ENCODE measurements at regions not wholly inside any gene's neighbourhood (a gene's known extent, or its start where the extent isn't known, plus 50 kb on each side); places are given as distances from the start of the nearest gene placed in this dataset.

DNA sequence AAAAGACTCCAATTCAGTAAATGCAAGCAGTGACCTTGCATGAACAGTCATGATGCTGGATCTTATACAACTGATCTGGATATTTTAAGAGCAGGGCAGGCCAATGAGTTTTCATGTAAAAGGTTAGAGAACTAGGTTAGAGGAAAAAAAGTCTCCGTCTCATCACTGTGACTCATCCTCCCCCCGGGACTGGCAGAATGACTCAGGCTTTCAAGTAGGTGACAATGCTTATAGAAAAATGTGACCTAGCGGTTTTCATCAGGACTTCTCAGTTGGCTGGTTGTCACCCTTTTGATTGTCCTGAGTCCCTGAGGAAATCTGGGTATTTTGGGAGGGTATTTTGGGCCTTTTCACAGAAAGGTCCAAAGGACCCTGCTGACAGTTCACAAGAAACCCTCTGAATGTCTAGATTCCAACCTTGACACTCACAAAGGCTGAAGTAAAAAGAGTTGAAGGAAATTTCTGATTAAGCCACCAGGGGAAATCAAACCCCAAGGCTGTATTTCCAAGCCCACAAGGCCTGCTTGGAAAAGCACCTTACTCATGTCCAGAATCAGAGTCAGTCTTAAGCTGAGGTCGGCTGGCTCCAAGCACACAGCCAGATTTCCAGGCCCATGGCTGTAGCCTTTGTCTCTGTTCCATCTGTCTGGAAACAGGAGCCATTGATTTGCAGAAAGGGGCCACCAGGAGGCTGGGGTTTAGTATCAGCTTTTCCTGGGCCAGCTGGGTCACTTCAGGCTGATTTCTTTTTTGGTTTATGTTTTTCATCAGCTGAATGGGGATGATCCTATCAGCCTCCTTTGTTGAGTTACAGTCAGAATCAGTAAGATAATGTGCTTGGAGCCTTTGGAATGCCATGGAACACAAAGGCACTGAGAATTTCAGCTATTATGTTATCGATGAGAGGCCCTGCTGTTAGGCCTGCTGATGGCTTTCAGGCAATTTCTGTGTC, 226.4 kb upstream of the HABP2 start:
- peak; percentile 70 for DNase-seq (ENCODE audit: low spot score)

DNA sequence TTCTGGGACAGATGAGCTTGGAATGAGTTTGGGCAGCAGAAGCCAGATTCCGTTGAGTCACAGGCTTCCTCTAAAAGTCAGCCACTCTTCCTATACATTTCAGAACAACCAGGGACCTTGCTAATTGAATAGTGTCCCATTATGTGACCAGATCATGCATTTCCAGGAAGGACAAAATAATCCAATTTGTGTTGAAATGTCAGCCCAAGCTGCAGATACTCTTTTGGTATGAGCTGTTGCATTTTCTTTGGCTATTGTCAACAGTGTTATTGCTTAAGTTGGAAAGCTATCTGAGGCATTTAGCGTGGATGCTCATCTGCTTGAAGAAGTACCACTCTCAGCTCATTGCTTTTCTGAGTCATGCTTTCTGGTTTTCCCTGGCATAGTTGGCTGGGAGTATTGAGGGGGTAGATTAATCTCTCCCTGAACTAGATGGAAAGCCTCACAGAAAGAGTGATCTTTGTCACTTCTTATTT, 223.7 kb upstream of the HABP2 start:
- peak; percentile 41 for DNase-seq (ENCODE audit: low spot score)

DNA sequence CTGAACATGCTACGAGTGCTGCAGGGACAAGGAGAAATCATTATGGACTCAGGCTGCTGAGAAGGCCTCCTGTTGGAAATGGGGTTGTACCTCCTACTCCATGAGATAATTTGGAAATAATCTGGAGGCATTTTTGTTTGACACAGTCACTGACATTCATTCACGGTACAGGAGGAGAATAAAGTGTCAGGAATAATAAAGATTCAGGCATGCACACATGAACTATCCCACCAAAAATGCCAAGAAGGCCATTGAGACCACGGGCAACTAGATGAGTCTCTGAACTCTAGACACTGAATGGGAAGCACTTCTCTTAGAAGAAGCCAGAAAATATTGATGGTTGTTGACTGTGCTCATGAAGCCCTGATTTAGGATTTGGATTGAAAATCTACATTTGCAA, 220.9 kb upstream of the HABP2 start:
- DNase-seq (ENCODE audit: low spot score): no peak

DNA sequence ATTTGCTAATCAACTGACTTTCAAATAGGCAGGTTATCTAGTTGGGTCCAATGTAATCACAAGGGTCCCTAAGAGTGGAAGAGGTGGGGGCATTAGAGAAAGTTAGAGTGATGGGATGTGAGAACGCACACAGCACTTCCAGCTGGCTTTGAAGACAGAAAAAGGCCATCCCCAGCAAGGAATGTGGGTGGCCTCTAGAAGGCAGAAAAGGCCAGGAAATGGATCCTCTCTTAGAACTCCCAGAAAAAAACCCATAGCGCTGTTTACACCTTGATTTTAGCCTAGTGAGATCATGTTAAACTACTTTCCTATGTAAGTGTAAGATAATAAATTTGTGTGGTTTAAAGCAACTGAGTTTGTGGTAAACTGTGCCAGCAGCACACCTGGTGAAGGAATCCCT, 219.5 kb upstream of the HABP2 start:
- DNase-seq (ENCODE audit: low spot score): no peak

DNA sequence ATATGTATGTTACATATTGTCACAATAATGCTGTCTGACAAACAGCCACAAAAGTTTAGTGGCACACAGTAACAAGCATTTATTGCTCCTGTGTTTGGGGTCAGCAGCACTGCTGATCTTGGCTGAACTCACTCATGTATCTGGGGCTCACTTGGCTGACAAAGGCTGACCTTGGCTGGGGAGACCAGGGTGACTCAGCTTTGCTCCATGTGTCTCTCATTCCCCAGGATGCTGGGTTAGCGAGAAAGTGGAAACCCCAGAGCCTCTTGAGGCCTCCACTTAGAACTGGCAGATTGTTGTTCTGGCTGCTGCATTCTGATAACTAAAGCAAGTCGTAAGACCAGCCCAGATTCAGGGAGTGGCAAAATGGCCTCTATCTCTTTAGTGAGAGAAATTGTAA, 217.3 kb upstream of the HABP2 start:
- DNase-seq (ENCODE audit: low spot score): no peak

DNA sequence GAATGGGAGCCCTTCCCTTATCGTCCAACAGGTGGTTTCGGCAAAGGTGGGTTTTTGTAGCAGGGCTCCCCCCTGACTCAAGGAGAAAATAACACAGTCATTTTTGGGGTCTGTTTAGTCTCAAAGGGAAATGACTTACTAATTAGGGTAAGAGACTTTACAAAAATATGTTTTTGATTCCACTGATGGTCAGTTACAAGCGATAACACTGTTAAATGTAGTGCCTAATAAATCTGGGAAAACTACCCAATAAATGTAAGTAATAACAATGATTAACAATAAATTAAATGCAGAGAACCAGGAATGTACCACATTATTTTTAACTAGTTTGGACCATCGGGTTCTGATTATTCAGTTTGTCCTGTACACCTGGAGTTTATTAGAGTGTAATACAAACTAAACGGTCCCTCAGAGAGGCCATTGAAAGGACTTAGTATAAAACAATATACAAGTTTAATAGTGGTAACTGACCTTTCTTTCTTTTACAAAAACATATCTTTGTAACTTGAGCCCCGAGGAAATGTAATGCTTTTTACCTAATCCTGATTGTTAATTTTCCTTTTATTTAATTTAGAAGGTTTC, 216.2 kb upstream of the HABP2 start:
- DNase-seq (ENCODE audit: low spot score): no peak

DNA sequence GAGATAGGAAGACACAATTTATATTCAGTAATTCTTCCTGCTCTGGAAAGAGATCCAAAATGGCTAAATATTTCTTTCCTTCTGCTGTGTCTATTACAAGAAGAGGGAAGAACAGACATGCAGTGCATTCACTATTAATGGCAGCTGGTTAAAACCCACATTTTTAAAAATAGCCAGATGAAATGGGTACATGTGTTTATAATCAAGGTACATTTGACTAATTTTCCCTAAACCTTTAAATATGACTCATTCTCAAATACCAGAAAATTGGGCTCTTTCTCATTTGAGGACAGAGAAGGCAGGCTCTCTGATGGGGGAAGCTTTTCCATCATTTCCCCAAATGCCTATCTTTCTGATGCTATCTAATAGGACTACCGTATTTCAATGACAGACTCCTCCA, 215.7 kb upstream of the HABP2 start:
- DNase-seq (ENCODE audit: low spot score): no peak

DNA sequence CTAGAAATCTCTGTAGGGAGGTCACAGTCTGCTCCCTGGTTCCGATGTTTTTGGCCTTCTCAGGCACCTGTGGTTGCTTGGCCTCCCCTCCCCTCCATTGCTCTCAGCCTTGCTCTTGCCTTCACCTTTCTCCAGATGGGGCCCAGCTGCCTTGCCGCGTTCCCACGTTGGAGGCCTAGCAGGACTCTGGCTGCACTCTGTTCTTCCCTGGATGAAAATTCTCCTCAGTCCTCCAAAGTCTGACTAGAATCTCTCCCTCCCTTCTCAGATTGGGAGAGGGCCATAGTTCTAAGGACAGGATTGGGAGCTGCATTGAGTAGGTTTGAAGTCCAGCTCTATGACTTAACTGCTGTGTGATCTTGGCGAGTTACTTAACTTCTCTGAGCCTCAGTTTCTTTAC, 213.7 kb upstream of the HABP2 start:
- no peak for DNase-seq (ENCODE audit: low spot score)

DNA sequence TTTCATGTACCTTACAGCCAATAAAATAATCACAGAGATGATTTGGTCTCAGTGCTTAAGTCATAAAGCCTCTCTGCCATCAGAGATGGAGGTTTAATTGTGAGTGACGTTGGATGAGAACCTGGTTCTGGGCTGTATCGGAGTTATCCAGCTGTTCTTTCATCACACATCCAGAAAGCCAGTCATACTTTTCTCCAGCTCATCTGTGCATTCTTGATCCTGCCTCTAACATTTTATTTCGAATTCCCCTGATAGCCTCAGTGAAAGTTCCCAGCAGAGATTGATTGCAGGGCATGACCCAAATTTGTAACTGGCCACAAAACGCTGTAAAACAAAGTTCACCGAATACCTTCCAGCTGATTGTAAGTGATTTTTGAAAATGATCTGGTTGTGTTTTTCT, 212.6 kb upstream of the HABP2 start:
- no peak for DNase-seq (ENCODE audit: low spot score)

DNA sequence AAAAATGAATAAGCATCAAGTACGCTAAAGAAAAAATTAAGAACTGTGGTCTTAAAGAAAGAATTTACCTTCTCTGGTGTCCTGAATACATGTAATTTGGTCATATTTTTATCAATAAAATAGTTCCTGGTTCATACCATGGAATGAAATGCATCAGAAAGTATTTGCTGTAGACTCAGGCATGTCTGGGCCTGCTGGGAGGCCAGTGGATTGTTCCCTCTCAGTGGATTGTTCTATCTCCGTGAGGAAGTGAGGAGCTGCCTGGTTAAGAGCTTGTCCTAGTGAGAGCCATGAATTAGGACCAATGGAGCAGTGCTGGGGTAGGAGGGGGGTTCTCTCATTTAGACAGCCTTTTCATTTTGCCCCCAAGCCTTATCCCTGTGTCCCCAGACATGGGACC, 211.7 kb upstream of the HABP2 start:
- no peak for DNase-seq (ENCODE audit: low spot score)

DNA sequence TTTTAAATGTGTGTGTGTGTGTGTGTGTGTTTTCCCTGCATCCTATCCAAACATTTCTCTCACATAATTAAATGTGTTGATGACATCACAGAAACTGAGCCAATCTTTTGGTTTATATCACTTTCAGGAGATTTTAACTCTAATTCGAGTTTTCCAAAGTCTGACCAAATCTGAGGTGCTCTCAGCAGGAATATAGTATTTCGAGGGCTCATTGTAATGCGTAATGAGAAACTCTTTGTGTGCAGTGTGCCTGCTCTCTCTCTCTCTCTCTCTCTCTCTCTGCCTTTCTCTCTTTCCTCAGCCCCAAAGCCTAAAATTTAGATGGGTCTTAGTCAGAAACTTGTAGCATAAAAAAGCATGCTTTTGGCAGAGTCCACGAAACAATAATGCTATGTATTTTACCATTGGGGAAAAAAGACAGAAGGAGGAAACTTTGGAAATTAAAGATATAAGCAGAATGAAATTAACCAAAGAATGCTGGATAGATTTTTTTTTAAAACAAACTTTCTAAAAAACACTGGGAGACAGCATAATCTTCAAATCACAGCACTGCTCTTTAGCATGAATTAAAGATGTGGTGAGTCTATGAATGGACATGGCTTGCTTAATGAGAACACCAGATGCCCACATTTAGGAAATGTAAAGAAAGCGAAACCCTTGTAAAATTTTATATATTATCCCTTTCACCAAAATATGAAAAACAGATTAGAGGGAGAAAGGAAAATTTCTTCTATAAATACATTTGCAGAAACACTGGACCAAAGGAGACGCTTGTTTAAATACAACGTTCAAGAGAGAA, 206.8 kb upstream of the HABP2 start:
- DNase-seq (ENCODE audit: low spot score): no peak

DNA sequence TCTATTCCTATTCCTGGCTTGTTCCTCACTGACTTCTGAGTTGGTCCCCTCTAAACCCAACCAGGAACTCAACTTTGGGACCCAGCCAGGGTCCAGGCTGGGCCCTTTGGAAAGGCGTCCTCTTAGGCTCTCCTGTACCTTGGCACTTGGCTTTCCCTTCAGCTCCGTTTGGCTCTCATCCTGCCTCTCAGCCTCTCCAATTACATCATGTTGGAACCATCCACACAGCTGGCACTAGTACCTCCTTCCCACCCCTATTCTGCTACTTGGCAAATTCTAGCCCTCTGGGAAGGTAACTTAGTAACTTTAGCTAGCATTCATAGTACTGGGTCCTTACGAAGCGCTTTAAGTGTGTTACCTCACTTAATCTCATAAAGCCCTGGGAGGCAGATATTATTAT, 205.3 kb upstream of the HABP2 start:
- DNase-seq (ENCODE audit: low spot score): no peak

DNA sequence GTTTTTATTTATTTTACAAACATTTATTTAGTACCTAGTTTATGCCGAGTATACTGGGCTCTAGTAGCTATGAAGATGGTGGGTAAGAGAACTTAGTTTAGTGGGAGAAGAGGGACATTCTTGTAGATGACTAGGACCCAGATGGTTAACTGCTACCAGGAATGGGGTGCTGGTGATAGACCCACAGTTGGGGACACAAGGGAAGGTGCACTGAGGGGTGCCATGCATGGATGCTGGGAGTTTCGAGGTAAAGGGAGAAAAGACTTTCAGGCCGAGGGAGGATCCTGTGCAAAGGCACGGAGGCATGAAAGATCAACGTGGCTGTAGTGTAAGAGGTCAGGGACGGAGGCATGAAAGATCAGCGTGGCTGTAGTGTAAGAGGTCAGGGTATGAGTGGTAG, 204.2 kb upstream of the HABP2 start:
- DNase-seq (ENCODE audit: low spot score): no peak

DNA sequence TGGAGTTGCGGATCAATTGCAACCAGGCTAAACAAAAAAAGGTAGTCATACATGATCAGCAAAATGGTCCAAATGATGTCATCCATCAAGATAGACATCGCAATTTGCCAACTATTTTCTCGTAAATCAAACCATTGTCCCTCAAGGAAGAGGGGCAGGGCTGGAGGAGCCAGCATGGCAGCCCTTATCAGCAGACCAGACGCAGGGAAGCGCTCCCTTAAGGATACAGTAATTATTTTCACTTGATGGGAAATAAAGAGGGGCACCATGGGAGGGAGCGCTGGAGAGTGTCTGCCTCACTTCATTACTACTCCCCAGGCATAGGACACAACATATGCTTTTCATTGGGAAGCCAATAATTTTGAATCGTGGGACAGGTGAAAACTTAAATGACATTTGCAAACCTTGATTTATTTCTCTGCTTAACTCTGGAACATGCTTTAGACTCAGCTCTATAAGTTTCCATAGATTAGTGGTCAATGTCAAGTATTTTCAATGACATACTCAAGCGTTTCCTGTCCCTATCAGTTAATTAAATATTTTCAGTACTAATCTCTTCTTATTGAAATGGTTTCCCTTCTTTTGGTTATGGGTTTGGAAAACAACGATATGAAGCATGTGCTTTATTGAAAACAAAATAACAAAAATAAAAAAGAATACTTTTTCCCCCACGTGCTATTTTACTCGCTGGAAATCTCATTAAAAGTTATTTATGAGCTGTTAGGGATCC, 202.4 kb upstream of the HABP2 start:
- DNase-seq (ENCODE audit: low spot score): no peak

DNA sequence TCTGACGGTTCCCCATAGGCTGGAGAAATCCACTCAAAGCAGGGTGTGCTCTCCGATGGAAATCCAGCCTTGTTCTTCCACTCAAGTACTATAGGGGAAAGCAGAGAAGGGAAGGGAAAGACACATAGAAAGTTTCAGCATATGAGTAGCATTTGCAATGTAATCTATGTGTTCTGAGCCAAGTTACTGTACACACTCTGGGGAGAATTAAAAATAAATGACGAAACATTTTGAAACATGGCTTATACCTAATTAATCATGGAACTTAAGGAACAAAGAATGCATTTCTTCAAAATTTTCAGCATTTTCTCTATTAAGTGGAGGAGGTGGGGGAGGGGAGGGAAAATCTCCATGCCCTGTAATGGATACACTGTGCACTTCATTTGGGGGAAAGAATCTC, 198.1 kb upstream of the HABP2 start:
- DNase-seq (ENCODE audit: low spot score): no peak

DNA sequence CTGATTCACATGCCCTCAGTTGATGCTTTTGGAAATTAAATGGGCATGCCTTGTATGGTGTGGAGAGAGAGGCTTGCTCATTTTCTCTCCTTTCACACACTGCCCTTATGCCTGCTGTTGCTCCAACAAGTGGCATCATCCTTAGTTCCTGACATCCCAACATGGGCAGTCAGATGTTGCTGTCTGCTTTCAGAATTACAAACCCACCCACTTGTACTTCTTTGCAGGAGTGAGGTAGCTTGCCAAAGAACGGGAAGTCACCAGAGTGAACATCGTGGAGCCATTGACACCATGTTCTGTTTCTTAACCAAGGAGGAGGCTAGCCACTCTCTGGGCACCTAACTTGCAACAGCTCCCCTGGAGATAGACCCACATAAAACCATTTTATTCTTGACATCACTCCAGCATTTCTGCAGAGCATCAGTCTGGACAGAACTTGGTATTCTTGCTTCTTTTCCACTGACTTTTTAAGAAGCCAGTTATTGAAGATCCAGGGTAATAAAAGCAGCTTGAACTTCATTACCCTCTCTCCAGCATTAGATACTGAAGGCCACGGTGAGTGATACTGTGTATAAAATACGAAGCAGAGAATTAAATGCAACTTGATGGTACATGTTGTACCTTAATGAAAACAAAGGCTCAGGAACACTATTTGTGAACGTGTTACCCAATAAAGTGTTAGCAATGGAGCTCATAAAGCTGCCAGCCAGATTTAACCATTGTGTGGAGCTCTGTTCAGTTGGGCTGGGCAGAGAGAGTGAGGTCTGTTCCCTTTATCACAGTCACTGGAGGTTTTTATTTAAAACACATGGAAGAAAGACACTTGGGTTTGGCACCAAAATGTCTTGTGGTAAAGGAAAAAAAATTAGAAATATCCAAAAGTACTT, 195.8 kb upstream of the HABP2 start:
- no peak for DNase-seq (ENCODE audit: low spot score)

DNA sequence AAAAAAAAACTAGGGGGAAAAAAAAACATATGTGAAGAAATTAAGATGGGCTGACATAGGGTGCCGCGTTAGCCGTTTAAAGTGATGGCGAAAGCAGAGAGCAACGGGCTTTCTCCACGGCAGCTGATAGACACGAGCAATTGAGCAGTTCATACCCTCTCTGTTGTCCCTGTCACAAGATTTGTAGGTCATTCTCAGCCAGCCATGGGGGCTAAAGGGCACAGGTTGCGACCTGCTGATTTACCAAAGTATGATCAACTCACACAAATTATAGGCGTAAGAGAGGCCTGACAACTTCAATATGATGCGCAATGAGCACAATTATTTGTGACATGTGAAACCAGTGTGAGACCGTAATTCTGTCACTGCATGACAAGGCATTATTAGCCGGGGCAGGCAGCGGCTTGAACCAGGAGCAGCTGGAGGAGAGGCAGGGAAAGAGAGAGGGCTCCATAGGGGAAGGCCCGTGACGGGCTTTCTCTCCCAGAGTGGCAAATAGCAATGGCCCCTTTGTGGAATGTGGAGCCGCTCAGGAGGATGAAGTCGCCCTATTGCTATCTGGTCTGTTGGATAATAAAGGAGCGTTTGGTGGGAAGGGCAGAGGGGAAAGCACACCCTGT, 195.1 kb upstream of the HABP2 start:
- no peak for DNase-seq (ENCODE audit: low spot score)

DNA sequence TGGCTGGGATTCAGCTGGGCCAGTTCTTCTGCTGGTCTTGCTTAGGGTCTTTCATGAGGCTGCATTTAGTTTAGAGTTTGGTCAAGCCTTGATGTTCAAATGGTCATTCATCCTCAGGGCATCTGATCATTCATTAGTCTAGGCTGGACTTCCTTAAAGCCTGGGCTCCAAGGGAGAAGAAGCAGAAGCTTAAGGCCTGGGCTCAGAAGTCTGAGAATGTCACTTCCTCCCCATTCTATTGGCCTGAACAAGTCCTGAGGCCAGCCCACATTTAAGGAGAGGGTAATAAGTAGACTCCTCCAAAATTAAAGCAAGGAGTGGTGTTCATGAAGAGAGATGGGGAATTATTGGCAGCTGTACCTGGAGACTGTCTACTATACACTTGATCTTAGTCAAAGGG, 193.2 kb upstream of the HABP2 start:
- DNase-seq (ENCODE audit: low spot score): no peak

DNA sequence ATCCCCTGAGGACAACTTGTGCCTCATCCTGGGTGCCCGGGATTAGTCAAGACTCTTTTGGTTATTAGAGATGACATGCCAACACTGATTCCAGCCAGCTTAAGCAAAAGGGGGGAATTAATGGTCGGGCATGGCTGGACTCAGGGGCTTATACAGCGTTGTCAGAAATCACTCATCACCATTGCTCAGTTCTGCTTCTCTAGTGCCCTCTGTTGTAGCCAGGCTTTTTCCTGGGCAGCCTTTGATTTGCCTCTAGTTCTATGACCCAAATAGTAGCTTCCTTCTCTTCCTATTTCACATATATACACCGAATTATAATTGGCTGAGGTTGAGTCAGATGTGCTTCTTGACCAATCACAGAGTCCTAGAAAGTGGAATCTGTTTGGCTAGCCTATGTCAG, 192.0 kb upstream of the HABP2 start:
- DNase-seq (ENCODE audit: low spot score): no peak

DNA sequence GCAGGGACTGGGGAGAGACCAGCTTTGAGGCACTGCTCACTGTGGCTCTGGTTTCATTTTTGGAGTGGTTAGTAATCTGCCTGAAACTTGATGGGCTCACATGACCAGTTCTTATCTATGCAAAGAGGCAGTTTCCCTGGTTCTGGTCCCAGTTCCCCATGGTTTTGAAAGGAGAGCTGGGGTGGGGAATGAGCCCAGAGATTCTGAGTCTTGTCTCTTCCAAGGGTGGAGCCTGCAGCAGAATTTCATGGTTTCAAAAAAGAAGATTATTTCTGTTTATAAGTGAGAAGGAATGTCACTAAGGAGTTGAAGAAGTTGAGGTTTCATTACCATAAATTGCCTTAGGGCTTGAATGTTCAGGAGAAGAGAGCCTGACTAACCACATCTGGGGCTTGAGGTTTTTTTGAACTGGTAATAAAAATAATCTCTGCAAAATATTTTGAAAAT, 190.2 kb upstream of the HABP2 start:
- DNase-seq (ENCODE audit: low spot score): no peak

DNA sequence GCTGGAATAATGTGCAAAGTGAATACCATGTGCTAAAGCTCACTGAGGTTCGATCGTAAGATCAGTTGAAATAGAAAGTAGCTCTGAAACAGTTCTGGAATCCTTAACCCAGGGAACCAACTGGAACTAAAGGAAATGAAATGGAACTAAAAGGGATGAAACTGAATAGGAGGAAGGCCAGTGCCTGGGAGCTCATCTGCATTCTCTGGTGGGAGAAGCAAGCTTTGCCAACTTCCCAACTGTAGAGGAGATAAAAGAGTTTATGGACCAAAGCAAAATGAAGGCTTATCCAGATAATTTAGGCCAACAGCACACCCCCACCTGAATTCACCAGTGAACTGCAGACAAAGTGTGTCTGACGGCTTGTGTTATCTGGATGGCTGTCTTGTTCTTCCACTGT, 188.6 kb upstream of the HABP2 start:
- DNase-seq (ENCODE audit: low spot score): no peak
